SK-N-MC (cell line): ENCODE measurements at regions not wholly inside any gene's neighbourhood (a gene's known extent, or its start where the extent isn't known, plus 50 kb on each side); places are given as distances from the start of the nearest gene placed in this dataset.

Experiments
- EZH2 ChIP-seq: fragments of 200-600 bp; sonication (generic); IDR thresholded peaks from one replicate; pipeline ENCODE4 v1.6.1; 2017; ENCODE audit warnings: antibody characterized with exemption
- FOXP2 ChIP-seq: optimal IDR thresholded peaks from 2 replicates; pipeline ENCODE3; 2011; ENCODE audit warnings: mild to moderate bottlenecking, moderate library complexity; ENCODE audit not compliant: insufficient read depth; ENCODE audit errors: extremely low read length, control extremely low read depth
- POLR2AphosphoS5 ChIP-seq: IDR thresholded peaks from 2 replicates; pipeline ENCODE4 v1.6.1; 2012; ENCODE audit warnings: mild to moderate bottlenecking, low read depth, low read length, borderline replicate concordance

DNA sequence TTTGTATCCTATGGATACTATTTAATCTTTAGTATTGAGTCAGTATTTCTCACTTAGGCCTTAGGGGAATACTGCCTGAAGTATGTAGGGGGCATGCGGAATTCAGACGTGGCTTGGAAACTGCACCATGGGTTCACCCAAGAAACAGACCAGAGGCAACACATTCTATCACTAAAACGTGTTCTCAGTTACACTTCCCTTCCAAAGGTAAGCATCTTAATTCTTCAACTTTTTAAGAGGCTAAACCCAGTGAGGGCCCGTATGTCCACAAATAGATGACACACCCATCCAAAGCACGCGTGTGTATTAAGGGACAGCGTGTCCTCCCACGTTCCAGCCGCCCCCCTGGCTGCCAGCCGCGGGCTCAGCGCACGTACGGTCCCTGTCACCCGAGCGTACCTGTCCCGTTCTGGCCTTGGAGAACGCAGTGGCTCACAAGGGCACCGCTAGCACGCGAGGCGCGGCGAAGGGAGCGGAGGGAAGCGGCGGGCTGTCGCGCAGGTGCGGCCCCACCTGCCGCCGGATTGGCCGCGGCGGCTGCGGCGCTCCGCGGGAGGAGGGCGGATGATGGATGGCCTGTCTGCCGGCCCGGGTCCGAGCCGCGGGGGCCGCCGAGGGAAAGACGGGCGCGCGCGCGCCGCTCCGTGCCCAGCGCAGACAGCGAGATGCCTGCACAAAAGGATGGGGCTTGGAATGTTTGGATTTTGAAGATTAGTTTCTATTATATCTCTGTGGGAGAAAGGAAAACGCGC lies 1003.9 kb upstream of the NR2F2 start:
- TF ChIP-seq POLR2AphosphoS5: no peak
- TF ChIP-seq FOXP2: no peak
- no peak for TF ChIP-seq EZH2
